ENCODE measurements at regions not wholly inside any gene's neighbourhood (a gene's known extent, or its start where the extent isn't known, plus 50 kb on each side); places are given as distances from the start of the nearest gene placed in this dataset.
A peak's percentile ranks its signal among the peaks of the same experiment; 100 is the strongest.
"Not testable (repeated sequence)": the region's sequence is repeated elsewhere in the genome, so short reads cannot be mapped to it uniquely, and the experiment has no call there.

DNA sequence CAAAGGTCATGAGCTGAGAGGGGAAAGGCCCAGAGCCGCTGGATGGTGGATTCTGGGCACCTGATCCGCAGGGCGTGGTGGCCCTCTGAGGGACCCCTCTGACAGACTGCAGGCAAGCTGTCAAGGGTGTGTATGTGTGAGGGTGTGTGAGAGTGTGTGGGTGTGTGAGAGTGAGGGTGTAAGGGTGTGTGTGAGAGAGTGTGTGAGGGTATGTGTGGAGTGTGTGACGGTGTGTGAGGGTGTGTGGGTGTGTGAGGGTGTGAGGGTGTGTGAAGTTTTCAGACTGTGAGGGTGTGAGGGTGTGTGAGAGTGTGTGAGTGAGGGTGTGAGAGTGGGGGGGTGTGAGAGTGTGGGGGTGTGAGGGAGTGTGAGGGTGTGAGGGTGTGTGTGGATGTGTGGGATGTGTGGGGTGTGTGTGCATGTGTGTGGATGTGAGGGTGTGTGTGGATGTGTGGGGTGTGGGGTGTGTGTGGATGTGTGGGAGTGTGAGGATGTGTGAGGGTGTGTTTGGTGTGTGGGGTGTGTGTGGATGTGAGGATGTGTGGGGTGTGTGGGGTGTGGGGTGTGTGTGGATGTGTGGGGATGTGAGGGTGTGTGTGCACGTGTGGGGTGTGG is 156.7 kb downstream of the TMEM121 start:
- Mint-ChIP-seq H3K9me3 (no peaks in the 10 kb centered on the region), H3K4me1 (peaks cover 44% of the 10 kb centered on the region), H3K27ac (peak overlapping the region; percentile 95), H3K27me3 (no peaks in the 10 kb centered on the region), H3K36me3 (ENCODE audit: low read depth) (no peaks in the 10 kb centered on the region), H3K4me3 (peak overlapping the region; percentile 76)
- ChIA-PET CTCF (no interaction called here), POLR2A (no interaction called here)
- ATAC-seq (ENCODE audit: low read depth), result no peak
- intact Hi-C loops (cut with micrococcal nuclease), result loop anchor here (10.0 kb wide), 1 partner anchor 52 kb away; no protein-coding TSS in a partner anchor
- no peak for TF ChIP-seq CTCF (IDR thresholded peaks at IDR 0.05)
- peak; percentile 24 for DNase-seq

DNA sequence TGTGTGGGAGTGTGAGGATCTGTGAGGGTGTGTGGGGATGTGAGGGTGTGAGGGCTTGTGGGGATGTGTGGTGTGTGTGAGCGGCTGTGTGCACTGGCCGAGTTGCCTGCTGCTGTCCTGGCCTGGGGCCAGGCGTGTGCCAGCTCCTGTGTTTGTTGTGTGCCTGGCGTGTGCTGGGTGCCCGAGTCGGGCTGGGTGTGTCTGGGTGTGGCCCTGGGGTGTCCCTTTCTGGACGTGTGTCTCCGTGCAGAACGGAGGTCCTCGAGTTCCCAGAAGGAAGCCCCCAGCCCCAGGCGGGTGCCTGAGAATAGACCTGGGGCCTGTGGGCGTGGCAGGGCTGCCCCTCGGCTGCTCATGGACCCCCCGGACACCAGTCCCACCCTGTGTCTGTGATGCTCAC is 157.7 kb downstream of the TMEM121 start:
- Mint-ChIP-seq H3K4me3 (peak overlapping the region; percentile 19), H3K4me1 (peaks cover 46% of the 10 kb centered on the region), H3K27ac (peak overlapping the region; percentile 95)
- H3K9me3 Mint-ChIP-seq; CTCF ChIA-PET; H3K27me3 Mint-ChIP-seq; H3K36me3 Mint-ChIP-seq (ENCODE audit: low read depth); ATAC-seq (ENCODE audit: low read depth): not testable (repeated sequence)
- POLR2A ChIA-PET, result interaction anchor here (0.7 kb wide), 1 partner anchor 147 kb away, joined by 11 read pairs; no protein-coding TSS in a partner anchor
- peak; percentile 23 for DNase-seq
- intact Hi-C loops (cut with micrococcal nuclease), result loop anchor here (1.0 to 10.0 kb wide), 2 partner anchors 22 to 51 kb away; no protein-coding TSS in a partner anchor

GRCh38 chr14:105684597-105684996 is 158.2 kb downstream of the TMEM121 start:
- Mint-ChIP-seq H3K4me3 (peak overlapping the region; percentile 44), H3K27ac (peak overlapping the region; percentile 95), H3K4me1 (peaks cover 49% of the 10 kb centered on the region)
- ATAC-seq (ENCODE audit: low read depth); H3K27me3 Mint-ChIP-seq; H3K9me3 Mint-ChIP-seq; CTCF ChIA-PET; H3K36me3 Mint-ChIP-seq (ENCODE audit: low read depth): not testable (repeated sequence)
- peak; percentile 15 for DNase-seq
- intact Hi-C loops (cut with micrococcal nuclease), result loop anchor here (1.0 to 10.0 kb wide), 2 partner anchors 22 to 50 kb away; no protein-coding TSS in a partner anchor
- POLR2A ChIA-PET, result interaction anchor here (0.7 kb wide), 1 partner anchor 146 kb away, joined by 11 read pairs; no protein-coding TSS in a partner anchor

DNA sequence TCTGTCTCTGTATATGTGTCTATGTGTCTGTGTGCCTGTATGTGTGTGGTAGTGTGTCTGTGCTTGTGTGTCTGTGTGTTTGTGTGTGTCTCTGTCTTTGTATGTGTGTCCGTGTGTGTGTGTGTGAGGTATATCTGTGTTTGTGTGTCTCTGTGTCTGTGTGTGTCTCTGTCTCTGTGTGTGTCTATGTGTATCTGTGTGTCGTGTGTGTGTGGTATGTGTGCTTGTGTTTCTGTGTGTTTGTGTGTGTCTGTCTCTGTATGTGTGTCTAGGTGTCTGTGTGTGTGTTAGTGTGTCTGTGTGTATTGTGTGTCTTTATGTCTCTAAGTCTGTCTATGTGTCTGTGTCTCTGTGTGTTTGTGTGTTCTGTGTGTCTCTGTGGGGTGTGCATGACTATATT is 158.6 kb downstream of the TMEM121 start:
- H3K9me3 Mint-ChIP-seq, result no peaks in the 10 kb centered on the region
- peaks cover 54% of the 10 kb centered on the region for H3K4me1 Mint-ChIP-seq
- ChIA-PET POLR2A (no interaction called here), CTCF (no interaction called here)
- peak overlapping the region; percentile 95 for H3K27ac Mint-ChIP-seq
- no peaks in the 10 kb centered on the region for H3K36me3 Mint-ChIP-seq (ENCODE audit: low read depth)
- no peaks in the 10 kb centered on the region for H3K27me3 Mint-ChIP-seq
- peak overlapping the region; percentile 44 for H3K4me3 Mint-ChIP-seq
- DNase-seq (no peak), ATAC-seq (ENCODE audit: low read depth) (no peak)
- intact Hi-C loops (cut with micrococcal nuclease), result loop anchor here (10.0 kb wide), 1 partner anchor 50 kb away; no protein-coding TSS in a partner anchor
- no peak for TF ChIP-seq CTCF (IDR thresholded peaks at IDR 0.05)

DNA sequence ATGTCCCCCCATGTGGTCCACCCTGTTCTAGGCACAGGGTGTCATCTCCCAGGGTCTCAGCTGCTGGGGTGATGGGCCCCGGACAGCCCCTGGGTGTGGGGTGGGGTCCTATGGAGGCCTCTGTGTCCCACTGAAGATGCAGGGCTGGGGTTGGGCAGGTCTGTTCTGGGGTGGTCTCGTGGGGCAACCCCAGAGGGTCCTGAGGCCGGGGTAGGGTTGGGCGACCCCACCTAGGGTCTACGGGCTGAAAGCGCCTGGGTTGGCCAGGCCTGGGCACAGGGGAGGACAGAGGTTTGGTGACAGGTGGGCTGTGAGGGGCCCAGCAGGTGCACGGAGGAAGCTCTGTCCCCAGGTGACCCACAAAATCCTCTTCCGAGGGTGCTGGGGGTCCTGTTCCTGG is 159.2 kb downstream of the TMEM121 start:
- POLR2A ChIA-PET, result interaction anchor here (0.8 kb wide), 1 partner anchor 176 kb away, joined by 3 read pairs; no protein-coding TSS in a partner anchor
- H3K36me3 Mint-ChIP-seq (ENCODE audit: low read depth); H3K4me3 Mint-ChIP-seq; CTCF ChIA-PET; H3K27me3 Mint-ChIP-seq; H3K9me3 Mint-ChIP-seq: not testable (repeated sequence)
- peaks cover 60% of the 10 kb centered on the region for H3K4me1 Mint-ChIP-seq
- DNase-seq (peak; percentile 25), ATAC-seq (ENCODE audit: low read depth) (peak; percentile 2)
- H3K27ac Mint-ChIP-seq, result peak overlapping the region; percentile 95
- intact Hi-C loops (cut with micrococcal nuclease), result loop anchor here (10.0 kb wide), 1 partner anchor 49 kb away; no protein-coding TSS in a partner anchor

DNA sequence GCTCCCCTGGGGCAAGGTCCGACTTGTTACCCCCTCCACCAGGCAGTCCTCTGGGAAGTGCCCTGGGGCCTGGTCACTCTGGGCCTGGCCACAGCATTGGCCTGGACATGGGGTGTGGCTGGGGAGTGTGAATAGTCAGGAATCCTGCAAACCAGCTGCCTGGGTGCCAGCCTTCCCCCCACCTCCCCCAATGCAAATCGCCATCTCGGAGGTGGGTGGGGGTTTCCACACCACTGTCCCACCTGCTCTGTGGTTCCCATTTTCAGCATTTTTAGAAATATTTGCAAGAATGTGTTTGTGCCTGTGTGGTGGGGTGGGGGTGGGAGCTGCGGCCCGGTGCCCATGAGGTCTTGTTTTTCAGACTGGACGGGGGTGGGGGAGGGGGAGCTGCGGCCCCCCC is 159.7 kb downstream of the TMEM121 start:
- H3K4me1 Mint-ChIP-seq, result peaks cover 64% of the 10 kb centered on the region
- not testable (repeated sequence) for H3K9me3 Mint-ChIP-seq

DNA sequence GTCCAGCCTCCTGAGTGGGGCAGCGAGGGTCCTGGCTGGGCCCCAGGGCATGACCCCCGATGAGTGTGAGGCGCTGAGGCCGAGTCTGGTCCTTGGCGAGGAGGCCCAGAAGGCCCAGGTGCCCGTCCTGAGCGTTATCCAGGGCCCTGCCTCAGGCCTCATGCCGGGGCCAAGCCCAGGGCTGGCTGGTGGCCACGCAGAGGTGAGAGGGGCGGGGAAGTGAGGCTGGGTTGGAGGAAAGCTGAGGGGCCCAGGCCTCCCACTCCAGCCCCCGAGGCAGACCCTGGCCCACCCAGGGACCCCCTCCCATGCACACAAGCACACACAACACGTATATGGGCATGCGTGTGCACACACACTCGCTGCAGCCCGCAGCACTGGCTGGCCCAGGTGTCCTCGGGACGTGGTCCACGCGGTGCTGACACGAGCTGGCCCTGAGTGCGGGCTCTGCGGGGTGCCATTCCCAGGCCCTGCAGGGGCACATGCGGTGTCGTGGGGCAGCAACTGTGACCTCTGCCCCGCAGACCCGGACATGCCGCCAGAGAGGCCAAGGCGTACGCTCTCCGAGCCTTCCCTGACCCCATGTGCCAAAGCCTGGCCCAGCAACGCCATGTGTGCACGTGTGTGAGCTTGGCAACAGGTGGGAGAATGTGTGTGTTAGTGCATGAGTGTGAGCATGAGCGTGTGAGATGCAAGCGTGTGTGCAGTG is 160.2 kb downstream of the TMEM121 start:
- intact Hi-C loops (cut with micrococcal nuclease), result loop anchor here (10.0 kb wide), 1 partner anchor 48 kb away; no protein-coding TSS in a partner anchor
- H3K27me3 Mint-ChIP-seq; H3K36me3 Mint-ChIP-seq (ENCODE audit: low read depth); H3K9me3 Mint-ChIP-seq; CTCF ChIA-PET: not testable (repeated sequence)
- POLR2A ChIA-PET, result interaction anchor here (0.6 to 0.8 kb wide), 3 partner anchors 169 to 175 kb away, joined by 3 to 4 read pairs (median 4); no protein-coding TSS in a partner anchor
- ATAC-seq (ENCODE audit: low read depth) (peak; percentile 43), DNase-seq (peak; percentile 59)
- Mint-ChIP-seq H3K4me1 (peaks cover 67% of the 10 kb centered on the region), H3K4me3 (peak overlapping the region; percentile 13), H3K27ac (peak overlapping the region; percentile 86)

More for the DNA sequence above, 159.7 kb downstream of the TMEM121 start:
- POLR2A ChIA-PET, result interaction anchor here (0.8 kb wide), 1 partner anchor 176 kb away, joined by 3 read pairs; no protein-coding TSS in a partner anchor
- H3K27me3 Mint-ChIP-seq; H3K27ac Mint-ChIP-seq; DNase-seq; H3K4me3 Mint-ChIP-seq; H3K36me3 Mint-ChIP-seq (ENCODE audit: low read depth); CTCF ChIA-PET: not testable (repeated sequence)
- ATAC-seq (ENCODE audit: low read depth), result peak; percentile 51
- intact Hi-C loops (cut with micrococcal nuclease), result loop anchor here (10.0 kb wide), 1 partner anchor 49 kb away; no protein-coding TSS in a partner anchor

GRCh38 chr14:105687171-105688022 is 161.0 kb downstream of the TMEM121 start:
- CTCF ChIA-PET; H3K9me3 Mint-ChIP-seq; ATAC-seq (ENCODE audit: low read depth); H3K27me3 Mint-ChIP-seq; H3K36me3 Mint-ChIP-seq (ENCODE audit: low read depth); DNase-seq: not testable (repeated sequence)
- POLR2A ChIA-PET, result interaction anchor here (0.6 kb wide), 2 partner anchors 168 to 174 kb away, joined by 4 read pairs; no protein-coding TSS in a partner anchor
- Mint-ChIP-seq H3K27ac (peak overlapping the region; percentile 86), H3K4me3 (peak overlapping the region; percentile 13), H3K4me1 (peaks cover 67% of the 10 kb centered on the region)
- intact Hi-C loops (cut with micrococcal nuclease), result loop anchor here (10.0 kb wide), 1 partner anchor 47 kb away; no protein-coding TSS in a partner anchor

DNA sequence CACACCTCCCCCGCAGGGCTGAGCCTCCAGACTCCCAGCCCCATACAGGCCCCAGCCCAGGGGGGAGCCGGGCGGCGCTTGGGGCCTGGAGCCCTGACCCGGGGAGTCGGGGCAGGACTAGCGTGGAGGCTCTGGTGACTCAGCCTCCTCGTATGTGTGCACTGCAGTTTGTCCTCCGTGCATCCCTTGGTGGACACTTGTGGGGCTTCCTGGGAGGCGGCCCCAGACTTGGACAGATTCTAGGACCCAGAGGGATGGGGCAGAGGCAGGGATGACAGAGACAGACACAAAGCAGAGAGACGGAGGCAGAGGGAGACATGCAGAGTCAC is 161.6 kb downstream of the TMEM121 start:
- peak; percentile 17 for ATAC-seq (ENCODE audit: low read depth)
- peaks cover 65% of the 10 kb centered on the region for H3K4me1 Mint-ChIP-seq
- H3K27me3 Mint-ChIP-seq; H3K4me3 Mint-ChIP-seq; H3K36me3 Mint-ChIP-seq (ENCODE audit: low read depth); H3K9me3 Mint-ChIP-seq; CTCF ChIA-PET; POLR2A ChIA-PET: not testable (repeated sequence)
- peak; percentile 51 for DNase-seq
- H3K27ac Mint-ChIP-seq, result peak overlapping the region; percentile 86
- intact Hi-C loops (cut with micrococcal nuclease), result loop anchor here (10.0 kb wide), 1 partner anchor 47 kb away; no protein-coding TSS in a partner anchor
